Activated CD4-positive, alpha-beta T cell treated with anti-CD3 and anti-CD28 coated beads, Interleukin-10, Interleukin-2, amounts not matched to agents 100 ng/mL and 50 ng/mL, durations not matched to agents 16 hours and 8 hours (primary cell): ENCODE measurements at regions not wholly inside any gene's neighbourhood (a gene's known extent, or its start where the extent isn't known, plus 50 kb on each side); places are given as distances from the start of the nearest gene placed in this dataset.
"Not testable (repeated sequence)": the region's sequence is repeated elsewhere in the genome, so short reads cannot be mapped to it uniquely, and the experiment has no call there.

Source experiments
- DNase-seq: peaks from one replicate; pipeline ENCODE4 v3.0.0-alpha.2; 2020

DNA sequence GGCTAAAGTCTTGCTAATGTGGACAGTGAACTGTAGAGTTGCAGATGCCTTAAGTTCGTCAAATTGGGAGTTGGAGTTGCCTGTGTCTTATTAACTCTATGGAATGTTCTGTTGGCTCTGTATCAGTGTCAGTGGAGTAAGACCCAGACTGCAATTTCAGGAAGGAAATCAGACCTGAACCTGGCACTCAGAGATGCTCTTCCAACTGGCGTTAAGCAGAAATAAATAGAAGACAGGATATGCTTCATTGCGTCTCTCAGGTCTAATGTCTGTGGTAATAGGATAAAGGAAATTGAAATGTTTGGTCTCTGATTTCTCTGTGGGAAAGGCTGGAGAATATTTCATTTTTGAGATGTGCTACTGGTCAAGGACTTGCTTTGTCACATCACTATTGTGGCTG, 846.7 kb upstream of the ID2 start:
- DNase-seq, result no peak

DNA sequence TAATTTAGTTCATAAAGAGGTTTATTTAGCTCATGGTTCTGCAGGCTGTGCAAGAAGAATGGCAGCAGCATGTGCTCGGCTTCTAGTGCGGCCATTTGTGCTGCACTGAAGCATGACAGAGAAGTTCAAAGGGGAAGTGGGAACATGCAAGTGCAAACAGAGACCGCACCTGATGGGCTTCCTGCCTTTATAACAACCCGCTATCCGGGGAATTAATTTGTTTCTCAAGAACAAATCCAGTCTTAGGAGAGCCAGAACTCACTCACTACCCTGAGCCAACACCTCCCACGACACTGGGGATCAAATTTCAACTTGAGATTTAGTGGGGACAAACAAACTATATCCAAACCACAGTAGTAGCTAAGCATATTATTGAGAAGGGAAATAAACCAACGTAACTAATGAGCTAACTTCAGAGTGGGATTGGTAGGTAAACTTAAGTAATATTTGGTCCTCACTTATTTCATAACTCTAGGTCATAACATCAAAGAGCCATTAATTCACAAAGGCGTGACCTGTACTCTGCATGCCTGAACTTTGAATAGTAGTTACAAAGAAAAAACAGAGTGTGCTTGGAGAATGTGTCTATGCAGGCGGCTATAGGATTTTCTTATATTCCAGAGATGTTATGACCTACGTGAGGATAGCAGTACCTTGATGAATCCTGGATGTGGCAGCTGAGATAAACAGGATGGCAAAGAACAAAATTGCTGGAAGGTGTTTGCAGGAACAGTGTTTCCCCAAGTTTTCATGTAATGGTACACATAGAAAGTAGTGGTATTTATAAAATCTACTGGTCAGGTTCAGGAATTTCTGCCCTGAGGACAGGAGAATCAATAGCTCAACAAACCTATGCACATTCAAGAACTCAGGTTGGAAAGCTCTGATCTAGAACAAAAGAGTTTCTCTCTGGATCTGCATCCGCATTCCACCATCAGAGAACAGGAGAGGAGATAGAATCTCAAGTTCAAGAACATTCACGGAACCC, 845.9 kb upstream of the ID2 start:
- no peak for DNase-seq

- DNase-seq, result no peak
These were observed 844.6 kb upstream of the ID2 start for GRCh38 chr2:7837237-7837760.

DNA sequence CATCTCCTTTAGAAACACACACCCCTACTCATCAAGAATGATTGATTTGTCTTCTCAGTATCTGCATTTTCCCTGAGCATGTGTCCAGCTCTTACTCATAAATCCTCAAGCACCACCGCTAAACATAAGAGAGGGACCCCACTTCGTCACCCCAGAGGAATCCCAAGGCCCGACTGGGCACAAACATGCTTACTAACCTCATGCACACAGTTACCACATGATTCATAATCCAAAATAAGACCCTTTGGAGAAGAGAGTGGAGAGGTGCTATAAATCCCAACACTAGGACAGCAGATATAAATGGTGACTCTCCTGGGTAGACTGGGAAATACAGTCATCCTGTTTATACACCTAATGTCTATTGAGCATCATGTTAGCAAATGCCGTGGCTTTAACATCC, 843.2 kb upstream of the ID2 start:
- DNase-seq, result no peak

DNA sequence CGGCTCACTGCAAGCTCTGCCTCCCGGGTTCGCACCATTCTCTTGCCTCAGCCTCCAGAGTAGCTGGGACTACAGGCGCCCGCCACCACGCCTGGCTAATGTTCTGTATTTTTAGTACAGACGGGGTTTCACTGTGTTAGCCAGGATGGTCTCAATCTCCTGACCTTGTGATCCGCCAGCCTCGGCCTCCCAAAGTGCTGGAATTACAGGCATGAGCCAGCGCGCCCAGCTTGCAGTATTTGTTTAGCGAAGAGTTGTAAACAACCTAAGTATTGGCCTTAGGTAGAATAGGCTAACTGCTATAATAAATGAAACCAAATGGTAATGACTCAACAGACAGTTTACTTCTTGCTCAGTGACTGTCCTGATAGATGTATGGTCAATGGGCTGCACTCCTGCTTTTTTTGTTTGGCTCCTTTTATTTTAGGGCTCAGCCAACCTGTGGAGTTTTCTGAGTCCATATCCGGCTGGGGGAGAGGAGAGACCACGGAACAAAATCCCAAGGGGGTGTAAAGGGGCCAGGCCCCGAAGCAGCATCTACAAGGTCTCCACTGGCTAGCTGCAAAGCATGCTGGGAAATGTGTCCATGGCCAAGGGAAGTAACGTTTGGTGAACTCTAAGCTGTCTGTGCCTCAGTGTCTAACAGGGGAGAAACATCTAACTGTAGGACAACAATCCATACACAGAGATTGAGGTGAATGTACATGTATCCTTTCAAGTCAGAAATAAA, 841.0 kb upstream of the ID2 start:
- no peak for DNase-seq

- DNase-seq, result no peak
These were observed 840.1 kb upstream of the ID2 start for GRCh38 chr2:7841751-7842150.

GRCh38 chr2:7844414-7844965, 837.4 kb upstream of the ID2 start:
- DNase-seq, result peak; percentile 12

GRCh38 chr2:7845332-7845731, 836.5 kb upstream of the ID2 start:
- peak; percentile 40 for DNase-seq

DNA sequence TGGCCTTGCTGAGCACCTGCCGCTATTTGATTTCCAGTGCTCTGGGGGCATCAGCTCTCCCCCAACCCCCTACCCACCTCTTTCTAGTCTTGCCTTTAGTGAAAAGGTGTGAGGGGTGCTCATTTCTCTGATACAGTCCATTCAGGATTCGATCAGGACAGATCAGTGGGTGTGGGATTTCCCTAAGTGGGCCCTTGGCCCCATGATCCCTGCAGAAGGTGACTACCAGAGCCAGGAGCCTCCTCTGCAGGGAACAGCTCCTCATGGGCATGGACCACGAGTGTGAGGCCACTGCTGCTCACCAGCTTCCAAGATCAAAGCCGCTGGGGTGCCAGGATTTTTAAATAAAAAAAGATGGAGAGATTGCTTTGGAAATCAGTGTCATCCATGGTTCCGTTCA, 835.2 kb upstream of the ID2 start:
- no peak for DNase-seq

DNA sequence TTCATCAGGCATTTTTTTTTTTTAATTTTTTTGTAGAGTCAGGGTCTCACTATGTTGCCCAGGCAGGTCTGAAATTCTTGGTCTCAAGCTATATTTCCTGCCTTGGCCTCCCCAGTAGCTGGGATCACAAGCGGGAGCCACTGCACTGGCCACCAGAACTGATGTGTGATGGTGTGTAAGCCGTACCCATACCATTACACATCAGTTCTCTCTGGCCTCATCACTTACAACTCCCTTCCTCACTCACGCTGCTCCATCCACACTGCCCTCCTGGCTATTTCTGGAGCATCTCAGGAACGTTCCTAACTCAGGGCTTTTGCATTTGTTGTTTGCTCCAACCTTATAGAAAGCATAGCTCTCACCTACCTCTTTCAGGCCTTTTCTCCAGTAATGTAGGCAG, 834.5 kb upstream of the ID2 start:
- DNase-seq, result no peak

DNA sequence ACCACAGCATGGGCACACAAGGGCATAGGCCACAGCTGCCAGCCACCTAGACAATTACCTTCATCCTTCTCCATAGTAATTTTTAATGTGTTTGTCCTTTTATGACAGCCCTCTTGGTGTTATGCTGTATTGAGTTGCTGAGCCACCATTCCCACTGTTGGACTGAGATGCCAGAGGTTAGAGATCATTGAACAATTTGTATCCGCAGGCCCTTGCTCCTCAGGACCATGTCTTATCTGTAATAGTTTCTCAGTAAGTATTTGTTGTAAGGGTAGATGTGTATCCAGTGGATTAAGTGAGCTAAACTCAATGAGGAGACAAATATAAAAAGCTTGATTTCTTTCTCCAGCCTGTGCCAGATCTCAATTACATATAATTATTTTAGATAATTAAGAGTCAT, 832.8 kb upstream of the ID2 start:
- DNase-seq, result no peak

- DNase-seq, result no peak
These were observed 832.3 kb upstream of the ID2 start for GRCh38 chr2:7849531-7849930.

GRCh38 chr2:7852546-7852945, 829.3 kb upstream of the ID2 start:
- no peak for DNase-seq

DNA sequence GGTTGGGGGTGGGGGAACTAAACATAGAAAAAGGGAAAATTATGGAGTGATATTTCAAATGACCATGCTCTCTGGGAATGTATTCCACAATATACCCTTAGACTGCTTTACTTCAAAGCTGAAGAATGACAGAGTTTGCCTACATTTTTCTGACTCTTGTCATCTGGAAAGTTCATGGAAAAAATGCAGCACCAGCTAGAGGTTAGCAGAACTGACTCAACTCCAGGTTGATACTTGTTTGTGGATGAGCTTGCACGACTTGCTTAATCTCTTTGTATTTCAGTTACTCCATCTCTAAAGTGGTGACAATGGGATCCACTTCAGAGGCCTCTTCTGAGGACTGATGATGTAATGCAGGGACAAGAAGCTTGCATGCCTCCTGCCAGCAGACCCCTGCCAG, 824.0 kb upstream of the ID2 start:
- DNase-seq, result no peak

DNA sequence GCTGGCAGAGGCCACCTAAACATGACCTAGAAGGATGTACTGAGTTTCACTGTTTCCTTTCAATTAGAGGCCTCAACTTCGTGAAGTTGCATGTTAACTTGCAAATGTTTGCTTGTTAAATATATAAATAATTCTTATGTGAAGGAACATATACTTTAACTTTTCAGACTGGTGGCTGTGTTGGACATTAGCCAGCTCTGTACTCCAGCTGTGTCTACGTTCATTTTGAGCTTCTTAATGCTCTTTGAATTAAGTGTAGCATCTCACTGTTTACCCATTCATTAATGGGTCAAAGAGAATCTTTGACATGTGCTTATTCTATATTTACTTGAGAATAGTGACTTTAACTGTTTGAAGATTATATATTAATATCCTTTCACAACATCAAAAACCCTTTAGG, 823.2 kb upstream of the ID2 start:
- no peak for DNase-seq

DNA sequence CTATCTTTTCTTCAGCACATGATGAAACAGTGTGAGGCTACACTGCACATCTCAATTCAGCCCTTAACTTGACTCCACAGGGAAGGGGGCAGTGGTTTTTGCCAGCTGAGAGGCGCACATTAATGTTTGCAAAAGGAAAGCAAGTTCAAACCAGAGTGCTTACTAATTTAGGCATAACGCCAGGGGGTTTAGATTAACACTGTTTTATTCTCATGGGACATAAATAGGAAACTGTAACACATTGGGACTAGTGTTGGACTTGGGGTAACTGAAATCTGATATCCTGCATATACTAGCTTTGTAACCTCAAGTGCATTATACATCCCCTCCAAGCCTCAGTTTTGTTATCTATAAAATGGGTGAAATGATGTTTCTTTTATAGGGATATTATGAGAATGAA, 821.2 kb upstream of the ID2 start:
- DNase-seq, result no peak

DNA sequence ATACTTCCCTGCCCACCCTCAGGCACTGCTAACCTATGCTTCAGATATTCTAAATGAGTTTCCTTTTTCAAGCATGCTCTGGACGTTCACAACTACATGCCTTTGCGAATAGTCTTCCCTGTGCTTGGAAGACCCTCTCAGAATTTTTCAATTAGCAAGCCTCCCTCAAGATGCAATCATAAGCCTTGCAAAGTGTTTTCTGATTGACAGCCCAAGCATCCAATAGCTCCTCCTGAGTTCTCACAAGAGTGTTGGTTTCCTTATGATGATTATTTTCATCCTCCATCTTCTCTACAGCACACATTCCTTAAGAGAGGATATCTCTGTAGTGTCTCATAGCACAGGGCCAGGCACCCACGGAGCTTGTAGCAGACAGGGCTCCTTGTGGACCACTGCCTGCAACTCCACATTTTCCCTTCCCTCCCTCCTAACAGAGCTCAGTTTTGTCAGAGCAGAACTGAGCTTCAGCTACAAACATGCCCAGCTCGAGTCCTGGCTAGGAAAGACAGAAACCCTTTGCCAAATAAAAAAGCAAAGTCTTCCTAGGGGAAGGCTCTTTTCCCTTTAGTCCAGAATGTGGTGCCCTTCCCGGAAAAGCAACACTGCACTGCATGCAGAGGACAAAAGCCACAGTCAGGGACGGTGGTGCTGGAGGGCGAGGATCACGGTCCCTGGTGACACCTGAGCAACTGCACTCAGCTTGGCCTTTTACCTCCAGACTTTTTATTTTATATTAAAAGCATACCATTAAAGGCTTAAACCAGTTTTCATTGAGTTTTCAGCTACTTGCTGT, 819.8 kb upstream of the ID2 start:
- no peak for DNase-seq

DNA sequence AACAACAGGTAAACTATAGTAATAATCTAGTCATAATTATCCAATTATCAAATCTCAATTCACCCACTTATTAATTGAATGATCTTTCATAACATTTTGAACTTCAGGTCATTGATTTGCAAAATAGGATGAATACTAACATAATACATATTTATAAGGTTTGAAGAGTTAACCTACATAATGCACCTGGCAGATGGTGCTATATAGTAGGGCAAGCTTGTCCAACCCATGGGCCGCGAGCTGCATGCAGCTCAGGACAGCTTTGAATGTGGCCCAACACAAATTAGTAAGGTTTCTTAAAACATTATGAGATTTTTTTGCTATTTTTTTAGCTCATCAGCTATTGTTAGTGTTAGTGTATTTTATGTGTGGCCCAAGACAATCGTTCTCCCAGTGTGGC, 815.8 kb upstream of the ID2 start:
- DNase-seq, result no peak

DNA sequence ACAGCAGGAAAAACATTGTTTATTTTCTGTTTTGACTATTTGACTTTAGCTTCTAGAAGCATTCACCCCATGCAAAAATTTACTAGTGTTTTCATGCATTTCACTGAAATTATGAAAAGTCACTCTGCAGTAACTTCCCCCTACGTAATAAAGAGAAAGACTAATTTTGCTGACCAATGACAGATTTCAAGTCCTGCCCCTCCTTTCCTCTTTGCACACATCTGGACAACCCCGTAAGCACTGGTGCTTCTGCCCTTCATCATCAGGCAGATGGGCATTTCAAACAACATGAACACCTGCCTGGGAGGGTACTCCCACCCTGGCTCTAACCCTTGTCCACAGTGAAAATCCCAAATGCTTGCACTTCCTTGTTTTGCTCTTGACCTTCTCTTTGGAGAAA, 815.0 kb upstream of the ID2 start:
- no peak for DNase-seq

GRCh38 chr2:7867867-7868266, 814.0 kb upstream of the ID2 start:
- no peak for DNase-seq

GRCh38 chr2:7868836-7869235, 813.0 kb upstream of the ID2 start:
- no peak for DNase-seq

DNA sequence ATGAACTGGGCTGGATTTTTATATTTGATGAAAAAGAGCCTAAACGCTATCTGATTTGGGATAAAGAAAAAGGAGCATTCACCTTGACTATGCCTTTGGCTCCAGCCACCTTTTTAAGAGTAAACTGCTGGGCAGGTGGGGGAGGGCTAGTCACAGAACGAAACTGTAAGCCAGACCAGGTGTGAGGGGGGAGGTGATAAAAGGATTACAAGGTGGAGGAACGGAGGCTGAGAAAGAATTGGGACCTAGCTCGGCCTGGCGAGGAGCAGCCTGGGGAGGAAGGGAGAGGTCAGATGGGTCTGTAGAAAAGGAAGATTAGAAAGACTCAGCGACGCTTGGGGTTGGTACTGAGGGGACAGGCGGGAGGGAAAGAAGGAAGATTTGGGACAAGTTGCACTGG, 805.4 kb upstream of the ID2 start:
- not testable (repeated sequence) for DNase-seq

GRCh38 chr2:7878266-7878665, 803.6 kb upstream of the ID2 start:
- DNase-seq, result not testable (repeated sequence)
